Renal cortex interstitium (tissue), 11 donors: ENCODE measurements at regions not wholly inside any gene's neighbourhood (a gene's known extent, or its start where the extent isn't known, plus 50 kb on each side); places are given as distances from the start of the nearest gene placed in this dataset.

Experiments
- DNase-seq, 11 donors: peaks; one replicate each; pipeline ENCODE4 v3.0.0-alpha.2; 2013; ENCODE audit warnings: low read depth in 9 of 11, low spot score in 4 of 11; ENCODE audit errors: extremely low read depth in 1 of 11

GRCh38 chr12:97375310-97375709 lies 87.3 kb upstream of the RMST start:
- DNase-seq, result no peak

DNA sequence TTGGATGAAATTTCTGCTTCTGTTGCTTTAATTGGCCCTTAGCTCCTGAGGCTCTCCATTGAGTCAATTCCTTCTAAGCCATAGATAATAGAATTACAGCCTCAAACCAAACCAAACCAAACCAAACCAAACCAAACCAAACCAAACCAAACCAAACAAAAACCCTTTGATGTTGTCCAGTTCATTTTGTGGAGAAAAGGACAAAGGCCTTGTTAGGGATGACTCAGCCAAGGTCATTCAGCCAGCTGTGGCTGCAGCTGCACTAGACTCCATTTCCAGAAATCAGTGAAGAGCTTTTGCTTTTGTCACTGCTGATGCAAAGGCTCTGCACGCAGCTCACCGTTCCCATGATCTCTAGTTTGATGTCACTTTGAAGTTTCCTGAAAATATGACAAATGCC lies 82.2 kb upstream of the RMST start:
- no peak for DNase-seq

- no peak for DNase-seq
These were observed 77.5 kb upstream of the RMST start for GRCh38 chr12:97385121-97385520.

DNA sequence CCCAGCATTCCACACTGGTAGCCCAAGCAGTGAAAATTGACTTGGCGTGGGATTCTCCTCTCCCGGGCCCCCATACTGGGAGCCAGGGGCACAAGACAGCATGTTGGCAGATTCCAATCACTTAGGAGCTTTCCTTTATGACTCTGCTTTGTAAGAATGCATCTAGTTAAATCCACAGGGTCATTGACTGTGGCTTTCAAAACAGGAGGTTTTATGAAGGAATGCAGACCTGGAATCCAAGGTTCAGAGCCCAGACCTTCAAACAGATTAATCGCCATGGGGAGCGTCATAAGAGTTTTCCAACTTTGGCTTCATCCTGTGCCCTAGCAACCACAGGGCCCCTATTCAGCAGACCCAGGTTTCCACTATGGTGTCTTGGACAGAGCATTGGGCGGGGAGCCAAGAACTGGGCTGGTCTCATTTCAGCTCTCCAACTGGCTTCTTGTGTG lies 76.4 kb upstream of the RMST start:
- peak in 4 of 11 donors; percentile 20 to 43 (median 26) for DNase-seq

DNA sequence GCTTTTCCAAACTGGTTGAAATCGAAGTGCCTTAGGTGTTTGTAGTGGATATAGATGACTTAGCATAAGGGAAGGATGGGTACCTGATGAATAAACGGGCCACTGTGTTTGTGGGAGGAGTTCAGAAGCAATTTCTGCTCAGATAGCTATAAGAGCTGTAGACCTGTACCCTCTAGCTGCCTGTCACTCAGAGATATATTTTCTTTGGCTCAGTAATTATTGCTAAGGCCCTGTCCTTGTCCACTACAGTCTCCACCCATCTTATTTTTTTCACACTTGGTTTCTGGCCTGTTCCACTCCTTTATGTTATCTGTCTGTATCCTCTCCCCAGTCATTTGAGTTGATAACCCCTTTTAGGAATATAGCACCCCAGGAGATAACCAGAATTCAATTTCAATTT lies 74.8 kb upstream of the RMST start:
- DNase-seq, result no peak

DNA sequence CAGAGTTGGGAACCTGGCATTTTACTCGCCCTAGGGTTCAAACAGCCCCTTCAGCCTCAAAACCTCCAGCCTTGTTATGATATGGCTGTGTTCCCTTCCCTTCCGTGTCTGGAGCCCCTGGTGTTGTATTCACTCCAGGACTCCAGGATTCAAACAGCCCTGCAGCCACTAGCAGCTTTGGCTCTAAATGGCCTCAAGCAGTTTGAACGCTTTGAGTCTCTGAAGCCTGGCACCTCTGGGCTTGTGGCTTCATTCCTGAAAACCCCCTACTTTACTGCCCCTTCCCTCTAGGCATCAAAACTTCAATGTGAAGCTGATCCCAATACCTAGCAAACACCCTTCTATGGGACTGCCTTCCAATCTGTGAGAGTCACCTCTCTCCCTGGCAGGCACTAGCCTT lies 67.9 kb upstream of the RMST start:
- DNase-seq, result no peak

DNA sequence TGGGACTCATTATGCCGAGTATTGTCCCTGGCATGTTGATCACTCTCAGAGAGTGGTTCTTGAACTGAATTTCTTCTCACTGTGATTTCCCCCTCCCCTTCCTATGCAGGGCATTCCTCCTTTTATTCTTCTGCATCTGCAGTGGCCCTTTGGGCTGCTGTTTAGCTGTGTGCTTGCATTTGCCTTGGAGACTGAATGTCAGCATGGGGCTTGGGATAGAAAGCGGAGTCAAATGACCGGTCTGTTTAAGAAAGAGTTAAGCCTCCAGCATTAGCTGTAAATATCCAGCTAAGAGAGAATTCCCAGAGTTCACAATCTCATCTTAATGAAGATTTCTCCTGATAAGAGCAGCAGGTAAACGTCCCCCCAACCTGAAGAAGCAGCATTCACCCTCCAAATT lies 65.6 kb upstream of the RMST start:
- DNase-seq, result no peak

- DNase-seq, result no peak
These were observed 63.9 kb upstream of the RMST start for GRCh38 chr12:97398704-97399103.

DNA sequence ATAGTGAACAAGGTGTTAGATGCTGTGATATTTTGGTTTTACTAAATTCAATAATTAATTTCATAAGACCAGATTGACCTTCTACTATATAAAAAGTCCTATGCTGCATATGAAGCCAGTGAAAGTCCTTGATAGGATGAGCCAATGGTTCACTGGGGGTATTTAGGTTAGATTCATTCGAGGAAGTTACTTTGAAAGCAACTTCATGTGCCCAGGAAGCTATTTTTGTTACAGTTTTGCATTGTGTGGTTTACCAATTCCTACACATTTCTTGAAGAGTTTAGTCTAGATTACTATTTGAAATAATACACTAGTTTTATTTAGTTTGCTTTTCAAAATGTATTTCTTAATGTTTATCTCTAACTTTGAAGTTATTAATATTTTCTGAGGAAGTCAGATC lies 58.5 kb upstream of the RMST start:
- no peak for DNase-seq

DNA sequence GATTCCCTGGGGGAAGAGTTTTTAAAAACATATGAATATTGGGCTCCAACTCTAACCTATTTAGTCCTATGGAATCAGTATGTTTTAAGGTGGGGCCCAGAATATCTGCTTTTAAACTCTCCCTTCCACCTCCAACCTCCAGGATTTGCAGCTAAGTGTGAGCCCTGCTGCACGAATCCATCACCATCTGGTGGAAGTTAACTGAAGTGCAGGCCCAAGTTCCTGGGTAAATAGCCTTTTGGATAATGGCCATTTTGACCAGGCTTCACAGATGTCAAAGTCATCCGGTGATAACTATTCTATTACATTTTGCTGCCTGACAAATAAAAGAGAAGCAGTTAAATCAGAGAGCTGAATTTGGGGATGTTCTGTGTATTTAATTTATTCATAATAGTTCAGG lies 58.1 kb upstream of the RMST start:
- peak in 6 of 11 donors; percentile 18 to 43 (median 32) for DNase-seq

DNA sequence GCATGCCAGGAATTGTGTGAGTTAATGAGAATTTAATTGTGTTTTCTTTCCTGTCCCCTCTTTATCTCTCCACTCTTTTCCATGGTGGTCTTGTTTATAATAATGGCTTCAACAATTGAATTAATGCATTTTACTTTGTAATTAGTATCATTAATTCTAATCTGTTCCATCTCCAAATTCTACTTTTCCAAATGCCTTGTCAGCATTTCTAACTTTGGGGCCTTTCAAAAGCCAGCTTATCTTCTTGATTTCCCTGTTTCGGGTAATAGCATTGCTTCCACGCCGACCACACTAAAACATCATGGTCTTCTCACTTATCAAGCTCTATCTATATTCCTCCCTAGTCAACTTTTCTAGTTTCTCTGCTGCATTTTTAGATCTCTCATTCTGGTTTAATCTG lies 54.2 kb upstream of the RMST start:
- DNase-seq, result no peak

GRCh38 chr12:97411341-97411740 lies 51.3 kb upstream of the RMST start:
- DNase-seq, result no peak
